Peyer's patch (tissue), 4 donors: ENCODE measurements at regions not wholly inside any gene's neighbourhood (a gene's known extent, or its start where the extent isn't known, plus 50 kb on each side); places are given as distances from the start of the nearest gene placed in this dataset.

Experiments
- CTCF ChIP-seq, 6 experiments: fragments of 450-650 bp in 4 of 6; fragments of 200-600 bp in 2 of 6; sonication (generic) in 1 of 6; IDR thresholded peaks; one replicate each; pipeline ENCODE4 v1.5.1; 2017 to 2019; ENCODE audit warnings: antibody characterized with exemption in 6 of 6, mild to moderate bottlenecking in 3 of 6, moderate library complexity in 1 of 6
- POLR2A ChIP-seq, 2 donors: fragments of 450-650 bp; IDR thresholded peaks; one replicate each; pipeline ENCODE4 v1.5.1; 2017; ENCODE audit warnings: antibody characterized with exemption in 2 of 2, mild to moderate bottlenecking in 2 of 2, moderate library complexity in 2 of 2

GRCh38 chr2:41959760-41960159 is 88.1 kb upstream of the PKDCC start:
- TF ChIP-seq CTCF (IDR thresholded peaks at IDR 0.05) (no peak), POLR2A (IDR thresholded peaks at IDR 0.05) (no peak)
